ENCODE measurements at regions not wholly inside any gene's neighbourhood (a gene's known extent, or its start where the extent isn't known, plus 50 kb on each side); places are given as distances from the start of the nearest gene placed in this dataset.

DNA sequence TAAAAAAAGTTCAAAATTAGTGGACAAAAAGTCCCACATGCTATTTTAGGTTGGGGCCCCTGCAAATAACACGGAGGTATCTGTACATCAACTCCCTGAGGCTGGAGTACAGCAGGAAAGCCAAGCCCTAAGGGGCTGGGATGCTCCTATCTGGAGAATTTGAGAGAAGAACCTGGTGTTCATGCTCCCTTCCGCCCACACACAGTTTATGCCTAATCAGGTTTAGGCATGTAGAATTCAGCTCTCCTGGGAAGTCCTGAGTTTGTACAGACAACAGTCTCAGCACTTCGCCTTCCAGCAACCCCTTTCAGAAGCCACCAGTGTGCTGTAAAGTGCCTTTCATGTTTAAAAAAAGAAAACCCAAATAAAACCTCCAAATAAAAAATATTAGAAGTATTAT, 237.3 kb upstream of the GRIP1 start:
- Mint-ChIP-seq H3K36me3 (ENCODE audit: low read depth) (no peaks in the 10 kb centered on the region), H3K9me3 (no peaks in the 10 kb centered on the region), H3K27me3 (peaks cover 14% of the 10 kb centered on the region), H3K4me3 (no peak overlapping the region), H3K4me1 (no peaks in the 10 kb centered on the region), H3K27ac (no peak overlapping the region)
- POLR2A ChIA-PET: no interaction called here
- CTCF ChIA-PET: no interaction called here
- TF ChIP-seq, protein P1, sequence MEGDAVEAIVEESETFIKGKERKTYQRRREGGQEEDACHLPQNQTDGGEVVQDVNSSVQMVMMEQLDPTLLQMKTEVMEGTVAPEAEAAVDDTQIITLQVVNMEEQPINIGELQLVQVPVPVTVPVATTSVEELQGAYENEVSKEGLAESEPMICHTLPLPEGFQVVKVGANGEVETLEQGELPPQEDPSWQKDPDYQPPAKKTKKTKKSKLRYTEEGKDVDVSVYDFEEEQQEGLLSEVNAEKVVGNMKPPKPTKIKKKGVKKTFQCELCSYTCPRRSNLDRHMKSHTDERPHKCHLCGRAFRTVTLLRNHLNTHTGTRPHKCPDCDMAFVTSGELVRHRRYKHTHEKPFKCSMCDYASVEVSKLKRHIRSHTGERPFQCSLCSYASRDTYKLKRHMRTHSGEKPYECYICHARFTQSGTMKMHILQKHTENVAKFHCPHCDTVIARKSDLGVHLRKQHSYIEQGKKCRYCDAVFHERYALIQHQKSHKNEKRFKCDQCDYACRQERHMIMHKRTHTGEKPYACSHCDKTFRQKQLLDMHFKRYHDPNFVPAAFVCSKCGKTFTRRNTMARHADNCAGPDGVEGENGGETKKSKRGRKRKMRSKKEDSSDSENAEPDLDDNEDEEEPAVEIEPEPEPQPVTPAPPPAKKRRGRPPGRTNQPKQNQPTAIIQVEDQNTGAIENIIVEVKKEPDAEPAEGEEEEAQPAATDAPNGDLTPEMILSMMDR (IDR thresholded peaks at IDR 0.05): no peak
- no peak for ATAC-seq (ENCODE audit: low read depth)
- intact Hi-C loops (cut with micrococcal nuclease): no loop called here
- DNase-seq: no peak

GRCh38 chr12:66919466-66919865, 240.6 kb upstream of the GRIP1 start:
- ChIA-PET CTCF (no interaction called here), POLR2A (no interaction called here)
- H3K4me3 Mint-ChIP-seq: no peak overlapping the region
- intact Hi-C loops (cut with micrococcal nuclease): no loop called here
- TF ChIP-seq, protein P1 (IDR thresholded peaks at IDR 0.05): no peak
- H3K36me3 Mint-ChIP-seq (ENCODE audit: low read depth): no peaks in the 10 kb centered on the region
- no peaks in the 10 kb centered on the region for H3K9me3 Mint-ChIP-seq
- H3K4me1 Mint-ChIP-seq: no peaks in the 10 kb centered on the region
- peaks cover 4% of the 10 kb centered on the region for H3K27me3 Mint-ChIP-seq
- H3K27ac Mint-ChIP-seq: no peak overlapping the region
- DNase-seq: no peak
- ATAC-seq (ENCODE audit: low read depth): no peak

DNA sequence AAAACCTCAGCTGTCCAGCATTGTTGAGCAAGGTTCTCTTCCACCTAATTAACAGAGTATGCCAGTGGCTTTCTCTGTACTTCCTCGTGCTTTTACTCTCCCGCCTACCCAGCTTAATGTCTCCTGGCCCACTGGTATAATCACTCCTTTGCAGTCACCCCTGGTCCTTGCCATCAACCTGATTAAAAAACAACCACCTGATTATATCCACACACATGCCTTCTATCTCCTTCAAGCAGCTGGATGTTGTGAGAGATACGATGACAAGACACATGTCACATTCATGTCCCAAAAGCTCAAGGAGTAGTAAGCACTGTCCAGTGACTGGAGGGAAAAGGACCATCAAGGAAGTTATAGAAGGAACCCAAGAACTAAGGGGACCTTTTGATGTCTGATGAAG, 241.3 kb upstream of the GRIP1 start:
- Mint-ChIP-seq H3K36me3 (ENCODE audit: low read depth) (no peaks in the 10 kb centered on the region), H3K4me3 (no peak overlapping the region), H3K9me3 (no peaks in the 10 kb centered on the region), H3K27me3 (peaks cover 2% of the 10 kb centered on the region), H3K27ac (no peak overlapping the region), H3K4me1 (no peaks in the 10 kb centered on the region)
- DNase-seq (no peak), ATAC-seq (ENCODE audit: low read depth) (no peak)
- CTCF ChIA-PET: no interaction called here
- POLR2A ChIA-PET: no interaction called here
- intact Hi-C loops (cut with micrococcal nuclease): no loop called here
- TF ChIP-seq, protein P1 (IDR thresholded peaks at IDR 0.05): no peak

DNA sequence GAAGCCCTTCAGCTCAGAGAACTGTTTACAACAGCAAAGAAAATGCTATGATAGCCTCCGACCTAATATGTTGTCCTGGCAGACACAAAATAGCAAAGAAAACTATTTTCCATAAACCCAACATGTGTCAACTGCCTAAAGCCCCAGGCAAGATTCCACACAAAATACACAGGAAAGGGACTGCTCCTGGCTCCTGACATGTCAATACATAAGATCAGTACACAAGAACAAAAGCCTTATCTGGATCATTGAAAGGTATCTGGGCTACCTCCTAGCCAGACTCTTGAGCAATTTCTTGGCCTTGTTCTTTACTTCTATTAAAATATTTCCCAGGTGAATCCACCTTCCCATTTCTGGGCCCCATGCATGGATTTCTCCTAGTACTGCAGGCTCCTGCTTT, 242.3 kb upstream of the GRIP1 start:
- intact Hi-C loops (cut with micrococcal nuclease): no loop called here
- H3K4me1 Mint-ChIP-seq: no peaks in the 10 kb centered on the region
- DNase-seq (no peak), ATAC-seq (ENCODE audit: low read depth) (no peak)
- ChIA-PET POLR2A (no interaction called here), CTCF (no interaction called here)
- no peaks in the 10 kb centered on the region for H3K9me3 Mint-ChIP-seq
- TF ChIP-seq, protein P1 (IDR thresholded peaks at IDR 0.05): no peak
- H3K27ac Mint-ChIP-seq: no peak overlapping the region
- no peak overlapping the region for H3K4me3 Mint-ChIP-seq
- H3K27me3 Mint-ChIP-seq: no peaks in the 10 kb centered on the region
- no peaks in the 10 kb centered on the region for H3K36me3 Mint-ChIP-seq (ENCODE audit: low read depth)

GRCh38 chr12:66925083-66925482, 246.2 kb upstream of the GRIP1 start:
- ChIA-PET CTCF (no interaction called here), POLR2A (no interaction called here)
- H3K4me3 Mint-ChIP-seq: no peak overlapping the region
- intact Hi-C loops (cut with micrococcal nuclease): no loop called here
- no peak for DNase-seq
- H3K4me1 Mint-ChIP-seq: no peaks in the 10 kb centered on the region
- TF ChIP-seq, protein P1 (IDR thresholded peaks at IDR 0.05): no peak
- H3K27ac Mint-ChIP-seq: no peak overlapping the region
- no peak for ATAC-seq (ENCODE audit: low read depth)
- H3K36me3 Mint-ChIP-seq (ENCODE audit: low read depth): no peaks in the 10 kb centered on the region
- no peaks in the 10 kb centered on the region for H3K9me3 Mint-ChIP-seq
- no peaks in the 10 kb centered on the region for H3K27me3 Mint-ChIP-seq
